Loucy (cell line): ENCODE measurements at regions not wholly inside any gene's neighbourhood (a gene's known extent, or its start where the extent isn't known, plus 50 kb on each side); places are given as distances from the start of the nearest gene placed in this dataset.

Source experiments
- CTCF ChIP-seq: fragments of 200-600 bp; sonication (generic); conservative IDR thresholded peaks from 2 replicates; pipeline ENCODE4 v1.5.1; 2014; ENCODE audit warnings: mild to moderate bottlenecking, antibody characterized with exemption, low read length
- EZH2phosphoT487 ChIP-seq: fragments of 200-600 bp; IDR thresholded peaks from 2 replicates; pipeline ENCODE4 v1.6.1; 2018; ENCODE audit warnings: antibody characterized with exemption, mild to moderate bottlenecking, moderate library complexity, borderline replicate concordance

GRCh38 chr10:62692085-62692484, 112.4 kb upstream of the ADO start:
- TF ChIP-seq CTCF (no peak), EZH2phosphoT487 (no peak)
